Loucy (cell line): ENCODE measurements at regions not wholly inside any gene's neighbourhood (a gene's known extent, or its start where the extent isn't known, plus 50 kb on each side); places are given as distances from the start of the nearest gene placed in this dataset.

Experiments used
- H2AFZ ChIP-seq: fragments of 200-600 bp; sonication (generic); 2 replicates; pipeline ENCODE4 v1.6.0; 2016; ENCODE audit warnings: antibody characterized with exemption, mild to moderate bottlenecking, low read length, moderate library complexity
- H3F3A ChIP-seq: fragments of 200-600 bp; 2 replicates; pipeline ENCODE4 v1.6.0; 2016; ENCODE audit warnings: antibody characterized with exemption, low read depth, mild to moderate bottlenecking
- H3K27me3 ChIP-seq: fragments of 200-600 bp; sonication (generic); 2 replicates; pipeline ENCODE4 v1.6.1; 2014; ENCODE audit warnings: low read length, mild to moderate bottlenecking; ENCODE audit not compliant: insufficient read depth, poor library complexity, severe bottlenecking
- H3K36me3 ChIP-seq: fragments of 200-600 bp; sonication (generic); 2 replicates; pipeline ENCODE4 v1.6.1; 2016; ENCODE audit warnings: low read length; ENCODE audit not compliant: insufficient read depth
- H3K4me1 ChIP-seq: fragments of 200-600 bp; sonication (generic); 2 replicates; pipeline ENCODE4 v1.5.1; 2014; ENCODE audit warnings: low read length, mild to moderate bottlenecking; ENCODE audit not compliant: insufficient read depth, poor library complexity, severe bottlenecking
- H3K4me2 ChIP-seq: fragments of 200-600 bp; sonication (generic); 2 replicates; pipeline ENCODE4 v1.6.0; 2014; ENCODE audit warnings: antibody characterized with exemption, low read length, low read depth, mild to moderate bottlenecking; ENCODE audit not compliant: poor library complexity, severe bottlenecking
- H3K4me3 ChIP-seq: fragments of 200-600 bp; sonication (generic); 2 replicates; pipeline ENCODE4 v1.5.1; 2014; ENCODE audit warnings: low read length, mild to moderate bottlenecking, mixed read lengths; ENCODE audit not compliant: poor library complexity, severe bottlenecking
- H3K79me2 ChIP-seq: fragments of 200-600 bp; sonication (generic); 2 replicates; pipeline ENCODE4 v1.6.1; 2014; ENCODE audit warnings: low read length; ENCODE audit not compliant: insufficient read depth
- H3K9ac ChIP-seq: fragments of 200-600 bp; sonication (generic); 2 replicates; pipeline ENCODE4 v1.6.0; 2014; ENCODE audit warnings: mild to moderate bottlenecking, low read depth, low read length, moderate library complexity; ENCODE audit not compliant: poor library complexity, severe bottlenecking
- H3K9me2 ChIP-seq: fragments of 200-600 bp; sonication (generic); replicated peaks from 2 replicates; pipeline ENCODE4 v1.6.1; 2016; ENCODE audit warnings: low read depth, low read length, mixed read lengths
- H3K9me3 ChIP-seq: fragments of 200-600 bp; sonication (generic); 2 replicates; pipeline ENCODE4 v1.6.1; 2014; ENCODE audit warnings: mild to moderate bottlenecking, antibody characterized with exemption, low read length, low read depth; ENCODE audit not compliant: insufficient read depth
- H4K20me1 ChIP-seq: fragments of 200-600 bp; sonication (generic); 2 replicates; pipeline ENCODE4 v1.6.0; 2014; ENCODE audit warnings: antibody characterized with exemption, low read length, mild to moderate bottlenecking; ENCODE audit not compliant: insufficient read depth, poor library complexity, severe bottlenecking
- CTCF ChIP-seq: fragments of 200-600 bp; sonication (generic); conservative IDR thresholded peaks from 2 replicates; pipeline ENCODE4 v1.5.1; 2014; ENCODE audit warnings: mild to moderate bottlenecking, antibody characterized with exemption, low read length
- EZH2phosphoT487 ChIP-seq: fragments of 200-600 bp; IDR thresholded peaks from 2 replicates; pipeline ENCODE4 v1.6.1; 2018; ENCODE audit warnings: antibody characterized with exemption, mild to moderate bottlenecking, moderate library complexity, borderline replicate concordance

DNA sequence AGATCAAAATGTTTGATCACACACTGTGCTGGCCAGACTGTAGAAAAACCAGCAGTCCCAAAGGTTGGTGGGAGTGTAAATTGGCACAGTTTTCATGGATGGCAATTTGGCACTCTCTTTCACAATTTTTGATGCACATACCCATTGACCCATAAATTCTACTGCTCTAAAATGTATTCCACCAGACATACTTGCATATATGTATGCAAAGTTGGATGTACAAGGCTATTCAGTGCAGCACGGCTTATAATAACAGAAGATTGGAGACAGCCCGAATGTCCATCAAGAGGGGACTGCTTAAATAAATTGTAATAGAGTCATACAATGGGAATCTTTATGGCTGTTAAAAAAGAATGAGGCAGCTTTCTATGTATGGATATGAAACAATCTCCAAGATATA is 101.7 kb upstream of the TOP1 start:
- H3K4me3 ChIP-seq = no peak overlapping the region
- H3K4me2 ChIP-seq = no peak overlapping the region
- H3K9ac ChIP-seq = no peak overlapping the region
- no peaks in the 10 kb centered on the region for H4K20me1 ChIP-seq
- H3K27me3 ChIP-seq = no peaks in the 10 kb centered on the region
- H3K9me2 ChIP-seq = no peaks in the 10 kb centered on the region
- no peaks in the 10 kb centered on the region for H3K9me3 ChIP-seq
- H3K4me1 ChIP-seq = peaks cover 44% of the 10 kb centered on the region
- H3K36me3 ChIP-seq = no peaks in the 10 kb centered on the region
- no peak overlapping the region for H2AFZ ChIP-seq
- H3K79me2 ChIP-seq = no peaks in the 10 kb centered on the region
- 0 out of 2 replicates have a peak, but pooled peaks cover 3% of the 10 kb centered on the region for H3F3A ChIP-seq
- TF ChIP-seq CTCF (no peak), EZH2phosphoT487 (no peak)

DNA sequence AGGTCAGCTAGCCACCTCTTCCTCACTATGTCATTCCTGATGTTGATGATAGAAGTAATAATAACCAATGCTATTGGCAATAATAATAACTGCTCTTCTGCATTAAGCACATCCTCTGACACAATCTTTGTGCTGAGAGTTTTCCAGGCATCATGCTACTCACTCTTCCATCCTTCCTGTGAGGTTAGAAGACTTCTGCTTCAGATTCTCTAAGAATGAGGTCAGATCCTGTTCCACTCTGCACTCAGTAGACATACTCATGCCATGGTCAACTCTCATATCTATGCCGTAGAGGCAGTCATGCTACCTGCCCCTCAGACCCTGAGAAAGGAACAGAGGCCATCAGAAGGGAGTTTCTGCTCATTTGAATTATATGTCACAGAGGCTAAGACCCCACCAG is 98.1 kb upstream of the TOP1 start:
- H3K4me1 ChIP-seq = peaks cover 66% of the 10 kb centered on the region
- H3F3A ChIP-seq = 0 out of 2 replicates have a peak, but pooled peaks cover 3% of the 10 kb centered on the region
- no peaks in the 10 kb centered on the region for H3K79me2 ChIP-seq
- H3K4me3 ChIP-seq = peak overlapping the region; percentile 0
- no peak overlapping the region for H2AFZ ChIP-seq
- no peaks in the 10 kb centered on the region for H3K9me3 ChIP-seq
- H3K4me2 ChIP-seq = peak overlapping the region; percentile 66
- TF ChIP-seq EZH2phosphoT487 = no peak
- no peak for TF ChIP-seq CTCF
- no peaks in the 10 kb centered on the region for H4K20me1 ChIP-seq
- H3K9me2 ChIP-seq = no peaks in the 10 kb centered on the region
- peak overlapping the region; percentile 77 for H3K9ac ChIP-seq
- H3K36me3 ChIP-seq = no peaks in the 10 kb centered on the region
- no peaks in the 10 kb centered on the region for H3K27me3 ChIP-seq

GRCh38 chr20:40931410-40932044 is 97.1 kb upstream of the TOP1 start:
- no peaks in the 10 kb centered on the region for H3K27me3 ChIP-seq
- peaks cover 56% of the 10 kb centered on the region for H3K4me1 ChIP-seq
- peak overlapping the region; percentile 66 for H3K4me2 ChIP-seq
- no peak overlapping the region; the same call in 1 of the 2 replicates for H2AFZ ChIP-seq
- H3K4me3 ChIP-seq = peak overlapping the region; percentile 53
- H3K36me3 ChIP-seq = no peaks in the 10 kb centered on the region
- H3K9me2 ChIP-seq = no peaks in the 10 kb centered on the region
- H3K9me3 ChIP-seq = no peaks in the 10 kb centered on the region
- H3F3A ChIP-seq = 0 out of 2 replicates have a peak, but pooled peaks cover 7% of the 10 kb centered on the region
- TF ChIP-seq CTCF (no peak), EZH2phosphoT487 (no peak)
- no peaks in the 10 kb centered on the region for H3K79me2 ChIP-seq
- peak overlapping the region; percentile 77 for H3K9ac ChIP-seq
- H4K20me1 ChIP-seq = no peaks in the 10 kb centered on the region
